Esophagus squamous epithelium (tissue), 4 donors: ENCODE measurements at regions not wholly inside any gene's neighbourhood (a gene's known extent, or its start where the extent isn't known, plus 50 kb on each side); places are given as distances from the start of the nearest gene placed in this dataset.

Source experiments
- CTCF ChIP-seq, 6 experiments: fragments of 450-650 bp in 4 of 6; fragments of 200-600 bp in 2 of 6; sonication (generic) in 2 of 6; IDR thresholded peaks; one replicate each; pipeline ENCODE4 v1.5.1; 2016 to 2019; ENCODE audit warnings: antibody characterized with exemption in 6 of 6, mild to moderate bottlenecking in 4 of 6, moderate library complexity in 4 of 6
- POLR2A ChIP-seq, 4 donors: fragments of 450-650 bp; IDR thresholded peaks; one replicate each; pipeline ENCODE4 v1.6.1; 2017; ENCODE audit warnings: antibody characterized with exemption in 4 of 4, mild to moderate bottlenecking in 4 of 4, moderate library complexity in 3 of 4

- TF ChIP-seq CTCF (IDR thresholded peaks at IDR 0.05), result no peak
- no peak for TF ChIP-seq POLR2A (IDR thresholded peaks at IDR 0.05)
These were observed 407.3 kb upstream of the SGCG start for GRCh38 chr13:22773465-22773864.
